ENCODE measurements at regions not wholly inside any gene's neighbourhood (a gene's known extent, or its start where the extent isn't known, plus 50 kb on each side); places are given as distances from the start of the nearest gene placed in this dataset.
"Not testable (repeated sequence)": the region's sequence is repeated elsewhere in the genome, so short reads cannot be mapped to it uniquely, and the experiment has no call there.

GRCh38 chr1:25131794-25132193 lies 100.5 kb downstream of the SYF2 start:
- DNase-seq, result no peak

DNA sequence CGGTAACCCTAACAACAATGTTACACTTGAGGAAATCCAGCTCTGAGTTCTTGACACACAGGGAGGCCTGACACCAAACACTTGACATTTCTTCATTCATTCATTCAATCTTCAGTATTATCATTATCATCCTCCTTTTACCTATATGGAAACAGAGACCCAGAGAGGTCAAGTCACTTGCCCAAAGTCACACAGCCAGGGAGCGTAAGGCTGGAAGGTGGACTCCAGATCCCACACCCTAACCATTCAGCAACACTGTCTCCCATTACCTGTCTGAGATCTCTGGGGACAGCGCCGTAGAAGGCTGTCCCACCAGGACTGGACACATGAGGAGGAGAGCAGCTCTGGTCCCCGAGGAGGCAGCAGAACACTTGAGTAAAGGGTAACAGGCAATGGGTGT lies 101.4 kb downstream of the SYF2 start:
- no peak for DNase-seq

GRCh38 chr1:25129380-25129779 lies 102.9 kb downstream of the SYF2 start:
- DNase-seq, result no peak

- DNase-seq, result no peak
Observed at GRCh38 chr1:25128121-25128621, 104.1 kb downstream of the SYF2 start.

GRCh38 chr1:25126562-25126961 lies 105.7 kb downstream of the SYF2 start:
- DNase-seq, result no peak

DNA sequence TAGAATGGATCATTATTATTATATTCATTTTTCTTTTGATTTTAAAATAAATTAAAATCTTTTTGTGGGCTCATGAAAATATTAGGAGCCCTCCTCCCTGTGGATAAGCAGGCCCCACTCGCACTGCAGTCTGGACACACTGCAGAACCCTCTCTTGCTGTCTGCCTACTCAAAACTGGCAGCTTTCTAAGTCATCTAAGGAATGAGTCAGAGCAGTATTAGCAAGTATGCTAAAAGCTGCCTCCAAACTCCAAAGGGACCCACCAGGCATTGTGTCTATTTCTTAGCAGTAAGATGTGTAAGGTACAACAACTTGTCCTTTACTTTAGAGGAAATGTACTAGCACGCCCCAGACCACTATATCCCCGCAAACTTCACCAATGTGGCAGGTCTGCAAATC lies 108.8 kb downstream of the SYF2 start:
- DNase-seq, result no peak

GRCh38 chr1:25122747-25123146 lies 109.6 kb downstream of the SYF2 start:
- no peak for DNase-seq

DNA sequence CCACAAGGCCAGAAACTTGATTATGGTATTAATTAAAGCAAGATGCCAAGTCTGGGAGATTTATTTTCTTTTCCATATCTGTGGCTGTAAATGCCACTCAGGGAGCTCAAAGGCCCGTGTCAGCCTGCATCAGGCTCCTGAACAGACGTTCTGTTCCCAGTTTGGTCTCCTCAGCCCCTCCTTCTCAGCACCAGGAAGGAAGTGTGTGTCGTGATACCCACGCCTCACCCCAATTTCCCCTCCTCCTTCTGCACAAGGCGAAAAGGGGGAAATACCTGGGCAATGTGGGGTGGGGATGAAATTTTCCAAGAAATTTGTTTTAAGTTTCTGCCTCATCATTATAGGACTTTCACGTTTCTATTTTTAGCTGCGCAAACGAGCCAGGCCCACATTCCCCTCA lies 112.0 kb downstream of the SYF2 start:
- DNase-seq, result no peak

DNA sequence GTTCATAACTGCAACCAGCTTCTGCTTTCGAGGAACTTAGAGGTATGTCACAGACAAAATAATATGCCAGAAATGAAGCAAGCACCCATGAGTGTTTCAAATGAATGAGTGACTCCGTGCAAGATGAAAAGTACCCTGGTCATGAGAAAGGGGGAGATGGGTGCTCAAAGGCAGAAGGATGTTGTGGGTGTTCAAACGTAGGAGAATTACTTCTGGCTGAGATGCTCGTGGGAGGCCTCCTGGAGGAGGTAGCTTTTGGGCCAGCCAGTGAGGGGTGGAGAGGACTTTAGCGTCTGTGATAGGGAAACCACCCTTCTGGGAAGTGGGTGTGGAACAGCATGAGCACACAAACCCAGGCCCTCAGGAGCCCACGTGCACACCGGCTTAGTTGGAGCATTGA lies 113.8 kb downstream of the SYF2 start:
- DNase-seq, result peak; percentile 10

DNA sequence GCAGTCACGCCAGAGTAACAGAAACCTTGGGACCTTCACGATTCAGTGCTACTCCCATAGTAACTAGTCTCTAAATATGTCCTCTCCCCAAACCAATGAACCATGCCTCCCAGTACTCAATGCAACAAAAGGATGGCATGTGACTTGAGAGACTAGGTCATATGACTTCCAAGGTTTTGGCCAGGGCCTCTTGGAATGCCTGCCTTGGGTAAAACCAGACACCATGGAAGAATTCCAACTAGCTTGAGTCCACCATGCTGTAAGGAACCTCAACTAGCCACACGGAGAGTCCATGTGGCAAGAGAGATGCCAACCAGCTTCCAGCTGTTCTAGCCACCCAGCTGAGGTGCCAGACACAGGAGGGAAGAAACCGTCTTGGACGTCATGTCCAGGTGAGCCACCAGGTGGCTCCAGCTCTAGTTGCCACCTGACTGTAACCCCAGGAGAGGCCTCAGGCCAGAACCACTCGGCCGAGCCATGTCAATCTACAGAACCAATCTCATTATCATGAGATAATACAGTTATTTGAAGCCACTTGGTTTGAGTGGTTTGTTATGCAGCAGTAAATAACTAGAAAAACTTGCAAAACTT lies 115.0 kb downstream of the SYF2 start:
- DNase-seq, result no peak

DNA sequence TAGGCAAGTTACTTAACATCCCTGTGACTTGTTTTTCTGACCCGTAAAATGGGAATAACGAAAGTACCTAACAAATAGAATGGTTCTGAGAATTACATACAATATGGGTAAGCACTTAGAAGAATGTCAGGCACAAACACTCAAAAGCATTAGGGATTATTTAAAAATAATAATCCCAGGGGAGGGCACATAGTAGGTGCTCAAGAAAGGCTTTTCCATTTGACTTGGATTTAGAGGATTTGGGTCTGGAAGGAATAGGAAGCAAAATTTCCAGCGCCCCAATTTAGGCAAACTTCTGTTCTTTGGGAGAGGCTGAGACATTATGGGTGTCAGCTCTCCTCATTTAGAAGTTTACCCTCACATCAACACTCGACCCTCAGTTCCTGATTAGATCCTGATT lies 115.5 kb downstream of the SYF2 start:
- DNase-seq, result no peak

DNA sequence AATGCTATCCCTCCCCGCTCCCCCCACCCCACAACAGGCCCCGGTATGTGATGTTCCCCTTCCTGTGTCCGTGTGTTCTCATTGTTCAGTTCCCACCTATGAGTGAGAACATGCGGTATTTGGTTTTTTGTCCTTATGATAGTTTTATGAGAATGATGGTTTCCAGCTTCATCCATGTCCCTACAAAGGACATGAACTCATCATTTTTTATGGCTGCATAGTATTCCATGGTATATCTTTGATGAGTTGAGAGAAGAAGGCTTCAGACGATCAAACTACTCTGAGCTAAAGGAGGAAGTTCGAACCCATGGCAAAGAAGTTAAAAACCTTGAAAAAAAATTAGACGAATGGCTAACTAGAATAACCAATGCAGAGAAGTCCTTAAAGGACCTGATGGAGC lies 116.2 kb downstream of the SYF2 start:
- not testable (repeated sequence) for DNase-seq

GRCh38 chr1:25113731-25114130 lies 118.6 kb downstream of the SYF2 start:
- DNase-seq, result no peak

DNA sequence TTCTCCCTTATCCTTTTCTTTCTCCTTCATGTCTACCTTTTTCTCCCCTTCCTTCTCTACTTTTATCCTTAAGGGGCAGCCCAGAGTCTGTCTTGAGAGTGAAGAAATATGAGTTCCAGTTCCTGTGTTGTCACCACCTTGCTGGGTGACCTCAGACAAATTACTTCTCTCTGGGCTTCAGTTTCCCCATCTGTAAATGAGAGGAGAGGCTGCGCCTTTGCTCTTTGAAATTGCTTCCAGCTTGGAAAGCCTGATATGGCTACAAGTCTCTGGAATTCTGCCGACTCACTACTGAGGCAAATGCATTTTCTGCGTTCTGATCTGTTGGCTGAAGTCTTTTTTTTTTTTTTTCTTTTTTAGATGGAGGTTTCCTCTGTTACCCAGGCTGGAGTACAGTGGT lies 119.2 kb downstream of the SYF2 start:
- no peak for DNase-seq

DNA sequence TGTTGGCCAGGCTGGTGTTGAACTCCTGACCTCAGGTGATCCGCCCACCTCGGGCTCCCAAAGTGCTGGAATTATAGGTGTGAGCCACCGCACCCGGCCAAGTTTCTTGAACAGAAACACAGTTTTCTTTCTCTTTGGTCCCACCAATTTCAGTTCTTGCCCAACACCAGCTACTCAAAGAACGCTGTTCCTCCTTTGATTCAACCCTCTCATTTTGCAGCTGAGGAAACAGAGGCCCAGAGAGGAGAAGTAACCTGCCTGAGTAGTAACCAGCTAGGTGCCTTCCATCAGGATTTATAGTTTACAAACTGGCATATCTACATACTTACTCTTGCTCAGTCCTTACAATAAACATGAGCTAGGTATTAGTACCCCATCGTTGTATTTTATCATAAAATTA lies 119.9 kb downstream of the SYF2 start:
- no peak for DNase-seq

- no peak for DNase-seq
Observed at GRCh38 chr1:25111706-25112105, 120.6 kb downstream of the SYF2 start.

- no peak for DNase-seq
Observed at GRCh38 chr1:25110485-25110884, 121.8 kb downstream of the SYF2 start.

DNA sequence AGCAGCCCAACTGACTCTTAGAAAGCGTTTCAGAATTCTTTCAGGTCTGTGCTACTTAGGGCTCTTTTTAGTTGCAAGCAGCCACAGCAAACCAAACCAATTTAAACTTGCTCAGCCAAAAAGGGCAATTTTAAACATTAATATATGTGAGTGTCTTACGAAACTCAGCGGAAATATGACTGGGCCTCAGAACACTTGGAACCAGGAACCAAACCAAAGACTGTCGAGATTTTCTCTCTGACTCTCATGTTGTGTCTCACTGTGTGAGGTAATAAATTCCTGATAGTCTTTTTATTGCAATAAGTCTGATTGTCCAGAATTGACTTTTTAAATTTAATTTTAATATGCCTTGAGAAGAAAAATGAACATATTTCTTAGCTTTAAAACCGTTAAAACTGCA lies 122.3 kb downstream of the SYF2 start:
- DNase-seq, result no peak

DNA sequence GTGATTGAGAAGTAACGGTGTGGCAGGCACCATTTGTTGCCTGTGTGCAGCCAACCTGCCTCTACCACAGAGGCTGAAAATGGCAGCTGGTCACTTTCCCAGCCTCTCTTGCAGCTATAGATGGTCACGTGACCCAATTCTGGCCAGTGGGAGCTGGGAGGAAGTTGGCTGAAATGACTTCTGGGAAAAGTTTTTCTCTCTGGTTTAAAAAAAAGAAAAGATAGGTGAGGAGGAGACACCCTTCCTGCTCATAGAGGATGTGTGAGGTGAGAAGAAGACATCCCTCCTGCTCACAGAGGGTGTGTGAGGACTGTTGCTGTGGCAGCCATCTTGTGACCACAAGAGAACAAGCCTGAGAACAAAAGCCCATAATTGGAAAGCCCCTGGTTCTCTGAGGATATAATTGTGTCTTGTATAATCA lies 122.8 kb downstream of the SYF2 start:
- DNase-seq, result no peak

DNA sequence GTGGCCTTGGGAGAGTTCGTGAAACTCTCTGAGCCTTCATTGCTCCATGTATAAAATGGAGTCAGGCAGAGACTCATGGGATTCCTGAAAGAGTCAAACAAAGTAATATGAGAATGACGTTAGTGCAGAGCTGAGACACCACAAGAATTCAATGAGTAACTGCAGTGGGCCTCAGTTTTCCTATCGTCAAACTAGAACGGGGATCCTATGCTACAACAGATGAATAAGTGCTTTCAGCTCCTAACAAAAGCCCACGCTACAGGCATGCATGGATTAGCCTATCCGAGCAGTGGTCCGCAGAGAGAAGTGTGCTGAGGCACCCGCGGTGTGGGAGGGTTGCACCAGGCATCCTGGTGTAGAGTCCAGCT lies 124.7 kb downstream of the SYF2 start:
- no peak for DNase-seq

DNA sequence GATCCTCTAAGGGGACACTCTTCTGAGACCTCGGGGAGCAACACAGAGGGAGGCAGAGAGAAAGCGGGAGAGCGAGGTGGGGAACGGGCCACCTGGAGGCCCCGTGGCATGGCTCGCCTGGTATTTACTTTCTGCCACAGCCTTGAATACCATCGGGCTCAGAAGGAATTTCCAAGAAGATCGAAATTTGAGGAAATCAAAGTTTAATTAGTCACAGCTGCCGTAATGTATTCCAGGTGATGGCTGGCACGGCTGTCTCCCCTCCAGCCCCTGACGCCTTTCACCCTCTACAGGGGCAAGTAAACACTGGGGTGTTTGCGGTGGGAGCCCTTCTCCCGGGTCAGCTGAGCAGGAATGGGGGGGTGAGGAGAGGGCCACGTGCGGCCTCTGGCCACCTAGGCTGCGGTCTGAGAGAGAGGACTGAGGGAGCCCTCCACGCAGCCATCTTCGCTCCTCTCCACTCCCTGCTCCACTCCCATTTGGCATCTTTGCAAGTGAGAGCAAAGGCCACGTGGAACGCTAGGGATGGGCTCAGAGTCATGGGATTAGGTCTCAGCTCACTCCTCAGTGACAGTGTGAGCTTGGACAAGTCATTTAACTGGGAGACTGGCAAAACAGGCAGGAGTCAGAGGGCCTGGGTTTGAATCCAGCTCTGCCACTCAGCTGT lies 125.2 kb downstream of the SYF2 start:
- DNase-seq, result no peak

DNA sequence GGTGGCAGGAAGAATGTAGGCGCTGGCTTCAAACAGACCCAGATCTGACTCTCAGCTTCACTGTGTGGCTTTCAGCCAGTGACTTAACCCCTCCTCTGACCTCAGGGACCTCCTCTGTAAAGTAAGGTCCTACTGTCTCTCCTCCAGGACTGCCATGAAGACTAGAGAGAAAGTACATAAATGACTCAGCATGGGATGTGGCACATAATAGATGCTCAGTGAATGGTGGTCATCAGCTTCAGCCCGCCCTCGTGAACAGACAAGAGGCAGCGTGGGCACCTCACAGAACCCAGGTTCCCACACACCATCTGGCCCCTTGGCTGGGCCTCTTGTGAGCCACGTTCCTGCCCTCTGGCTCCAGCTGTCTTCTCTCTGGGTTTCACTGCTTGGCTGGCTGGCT lies 126.0 kb downstream of the SYF2 start:
- no peak for DNase-seq

DNA sequence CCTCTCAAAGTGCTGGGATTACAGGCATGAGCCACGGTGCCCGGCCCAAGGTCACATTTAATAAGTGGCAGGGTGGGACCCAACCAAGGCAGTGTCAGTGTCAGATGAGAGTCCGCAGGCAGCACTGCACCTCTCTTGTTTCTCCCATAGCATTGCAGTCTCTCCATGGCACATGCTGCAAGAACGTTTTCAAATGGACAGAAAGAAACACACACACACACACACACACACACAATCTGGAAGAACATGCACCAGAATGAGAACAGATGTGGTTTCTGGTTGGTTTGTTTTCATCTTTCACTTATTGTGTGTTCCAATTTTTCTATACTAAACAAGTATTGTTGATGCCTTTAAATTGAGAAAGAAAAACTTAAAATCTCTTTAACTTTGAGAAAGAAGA lies 126.5 kb downstream of the SYF2 start:
- DNase-seq, result no peak

GRCh38 chr1:25104932-25105561 lies 127.3 kb downstream of the SYF2 start:
- no peak for DNase-seq
